Inferior parietal cortex (tissue), 1 donor: ENCODE measurements at regions not wholly inside any gene's neighbourhood (a gene's known extent, or its start where the extent isn't known, plus 50 kb on each side); places are given as distances from the start of the nearest gene placed in this dataset.
A peak's percentile ranks its signal among the peaks of the same experiment; 100 is the strongest.
"Not testable (repeated sequence)": the region's sequence is repeated elsewhere in the genome, so short reads cannot be mapped to it uniquely, and the experiment has no call there.

ENCODE experiments used
- DNase-seq: peaks from one replicate; pipeline ENCODE4 v3.0.0-alpha.2; 2016; ENCODE audit errors: extremely low spot score

GRCh38 chr4:15162465-15163283, 160.4 kb downstream of the CPEB2 start:
- no peak for DNase-seq

GRCh38 chr4:15163284-15163645, 161.0 kb downstream of the CPEB2 start:
- no peak for DNase-seq

DNA sequence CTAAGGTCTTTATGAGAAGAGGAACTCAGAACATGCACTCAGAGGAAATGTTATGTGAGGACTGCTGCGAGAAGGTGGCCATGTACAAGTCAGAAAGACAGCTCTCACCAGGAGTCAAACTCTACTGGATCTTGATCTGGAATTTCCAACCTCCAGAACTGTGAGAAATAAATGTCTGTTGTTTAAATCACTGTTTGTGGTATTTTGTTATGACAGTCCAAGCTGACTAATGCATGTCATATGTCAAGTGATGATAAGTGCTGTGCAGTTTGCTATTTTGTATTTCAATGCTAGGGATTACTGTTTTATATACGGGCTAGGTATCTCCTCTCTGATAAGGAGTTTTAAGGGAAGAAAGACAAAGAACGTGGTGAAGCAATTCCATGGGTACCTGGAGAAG, 162.3 kb downstream of the CPEB2 start:
- DNase-seq = no peak

DNA sequence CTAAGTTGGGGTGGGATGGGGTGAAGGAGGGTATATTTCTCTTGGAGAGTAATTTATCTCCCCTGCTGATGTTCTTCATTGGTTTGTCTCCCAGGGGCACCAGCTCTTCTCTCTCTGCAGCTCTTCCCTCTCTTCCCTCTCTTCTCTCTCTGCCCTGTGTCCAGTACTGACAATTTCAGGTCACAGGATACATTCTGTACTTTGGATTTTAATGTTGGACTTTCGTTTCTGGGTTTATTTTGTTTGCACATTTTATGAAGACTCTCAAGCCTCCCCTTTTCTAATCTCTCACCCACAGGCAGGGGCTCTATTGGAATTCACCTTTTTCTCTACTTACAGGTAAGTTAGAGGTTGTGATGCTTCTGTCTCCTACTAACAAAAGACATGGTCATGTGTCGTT, 165.5 kb downstream of the CPEB2 start:
- no peak for DNase-seq

GRCh38 chr4:15168759-15169158, 166.5 kb downstream of the CPEB2 start:
- no peak for DNase-seq

DNA sequence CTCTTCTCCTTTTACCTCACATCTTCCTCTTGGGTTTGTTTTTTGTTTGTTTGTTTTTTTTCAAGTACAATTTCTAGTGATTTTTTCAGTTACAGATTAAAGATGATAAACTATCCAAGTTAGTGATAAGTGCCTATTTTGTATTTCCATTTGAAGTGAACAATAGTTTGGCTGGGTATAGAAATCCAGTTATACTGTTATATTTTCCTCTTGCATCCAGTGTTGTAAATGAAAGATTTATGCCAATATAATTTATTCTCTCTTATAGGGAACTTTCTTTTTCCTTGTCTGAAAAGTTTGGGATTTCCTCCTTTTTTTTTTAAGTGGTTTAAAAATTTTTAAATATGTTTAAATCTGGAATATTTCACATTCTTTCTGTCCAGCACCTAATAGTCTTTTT, 169.4 kb downstream of the CPEB2 start:
- no peak for DNase-seq

GRCh38 chr4:15173251-15173650, 171.0 kb downstream of the CPEB2 start:
- no peak for DNase-seq

- DNase-seq = not testable (repeated sequence)
These were observed 171.9 kb downstream of the CPEB2 start for GRCh38 chr4:15174168-15174567.

DNA sequence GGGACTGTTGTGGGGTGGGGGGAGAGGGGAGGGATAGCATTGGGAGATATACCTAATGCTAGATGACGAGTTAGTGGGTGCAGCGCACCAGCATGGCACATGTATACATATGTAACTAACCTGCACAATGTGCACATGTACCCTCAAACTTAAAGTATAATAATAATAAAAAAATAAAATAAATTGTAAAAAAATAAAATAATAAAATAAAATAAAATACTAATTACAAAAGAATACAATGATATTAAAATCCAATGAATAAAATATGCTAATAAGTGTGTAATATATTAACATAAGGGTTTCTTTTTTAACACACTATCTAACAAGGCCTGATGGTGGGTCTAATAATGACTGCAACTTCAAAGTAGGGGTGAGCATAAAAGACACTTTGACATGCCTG, 177.6 kb downstream of the CPEB2 start:
- DNase-seq = not testable (repeated sequence)

- no peak for DNase-seq
These were observed 180.4 kb downstream of the CPEB2 start for GRCh38 chr4:15182600-15183220.

- no peak for DNase-seq
These were observed 183.9 kb downstream of the CPEB2 start for GRCh38 chr4:15186149-15186548.

GRCh38 chr4:15186806-15187205, 184.5 kb downstream of the CPEB2 start:
- no peak for DNase-seq

DNA sequence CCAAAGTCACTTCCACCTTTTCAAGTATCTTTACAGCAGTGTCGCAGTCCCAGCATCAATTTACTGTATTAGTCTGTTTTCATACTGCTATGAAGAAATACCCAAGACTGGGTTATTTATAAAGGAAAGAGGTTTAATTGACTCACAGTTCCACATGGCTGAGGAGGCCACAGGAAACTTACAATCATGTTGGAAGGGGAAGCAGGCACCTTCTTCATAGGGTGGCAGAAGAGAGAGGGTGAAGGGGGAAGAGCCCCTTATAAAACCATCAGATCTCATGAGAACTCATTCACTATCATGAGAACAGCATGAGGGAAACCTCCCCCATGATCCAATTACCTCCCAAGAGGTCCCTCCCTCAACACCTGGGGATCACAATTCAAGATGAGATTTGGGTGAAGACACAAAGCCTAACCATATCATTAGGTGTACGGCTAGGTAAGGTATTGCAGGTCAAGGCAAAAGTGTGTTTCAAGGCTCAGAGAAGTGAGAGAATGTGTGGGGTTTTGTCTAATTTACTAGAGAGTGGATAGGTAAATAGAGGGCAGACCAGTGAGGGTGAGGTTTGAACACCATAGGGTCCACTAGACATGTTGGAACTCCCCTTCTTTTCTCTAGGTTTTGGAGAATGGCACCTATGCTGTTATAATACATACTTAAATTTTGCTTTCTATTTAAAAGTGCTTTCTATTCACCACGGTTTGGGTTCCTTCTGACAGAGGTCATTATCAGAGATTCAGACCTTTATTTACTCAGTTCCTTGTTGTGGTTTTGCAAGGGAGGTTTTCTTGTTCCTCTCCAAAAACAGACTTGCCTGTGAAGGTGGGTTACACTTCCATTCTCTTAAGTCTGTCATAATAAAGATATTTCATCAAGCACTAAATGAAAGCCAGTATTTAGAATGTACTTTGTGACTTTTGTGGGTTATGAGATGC, 186.6 kb downstream of the CPEB2 start:
- DNase-seq = no peak

GRCh38 chr4:15194520-15194919, 192.2 kb downstream of the CPEB2 start:
- DNase-seq = no peak

- peak; percentile 36 for DNase-seq
These were observed 194.7 kb downstream of the CPEB2 start for GRCh38 chr4:15197005-15197404.

GRCh38 chr4:15198070-15198727, 195.9 kb downstream of the CPEB2 start:
- DNase-seq = no peak

DNA sequence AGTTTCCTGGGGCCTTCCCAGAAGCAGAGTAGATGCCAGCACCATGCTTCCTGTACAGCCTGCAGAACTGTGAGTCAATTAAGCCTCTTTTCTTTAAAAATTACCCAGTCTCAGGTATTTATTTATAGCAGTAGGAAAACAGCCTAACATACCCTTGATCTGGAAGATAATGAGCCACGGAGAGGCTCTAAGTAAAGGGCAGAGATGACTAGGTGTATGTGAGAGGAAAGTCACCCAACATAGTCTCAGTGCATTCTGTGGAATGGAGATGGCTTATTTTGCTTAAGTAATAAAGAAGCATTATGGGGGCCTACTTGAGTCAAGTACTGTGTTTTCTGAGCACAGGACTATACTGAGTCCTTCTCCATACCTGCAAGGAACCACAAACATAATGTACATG, 199.5 kb downstream of the CPEB2 start:
- no peak for DNase-seq

GRCh38 chr4:15202481-15202880, 200.2 kb downstream of the CPEB2 start:
- DNase-seq = no peak

GRCh38 chr4:15206526-15206925, 204.2 kb downstream of the CPEB2 start:
- DNase-seq = not testable (repeated sequence)

DNA sequence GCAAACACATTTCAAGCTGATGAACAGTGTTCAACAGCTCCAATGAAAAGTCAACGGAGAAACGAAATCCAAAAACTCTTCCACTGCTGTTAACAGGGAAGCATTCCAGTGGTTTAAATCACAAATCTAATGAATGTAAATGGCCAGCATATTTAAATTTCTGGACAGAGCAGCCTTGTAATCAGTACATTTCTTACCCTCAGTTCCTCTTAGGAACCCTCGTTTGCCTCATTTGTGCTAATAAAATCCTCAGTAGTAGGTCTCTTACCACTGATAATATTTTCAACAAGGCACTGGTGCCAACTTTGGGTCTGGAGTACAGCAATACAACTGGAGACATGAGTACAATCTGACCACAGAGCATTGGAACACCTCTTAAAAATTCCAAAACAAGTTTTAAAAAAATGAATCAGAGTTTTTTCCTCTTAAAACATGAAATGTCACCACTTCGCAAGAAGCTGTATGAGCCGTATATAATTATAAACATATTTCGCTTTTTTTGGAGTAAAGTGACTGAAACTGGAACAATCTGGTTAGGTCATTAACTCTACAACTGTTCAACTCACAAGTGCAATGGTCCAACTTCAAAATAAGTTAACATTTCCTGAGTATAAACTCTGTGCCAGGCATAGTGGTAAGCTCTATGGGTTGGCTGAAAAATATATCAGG, 211.2 kb downstream of the CPEB2 start:
- no peak for DNase-seq

DNA sequence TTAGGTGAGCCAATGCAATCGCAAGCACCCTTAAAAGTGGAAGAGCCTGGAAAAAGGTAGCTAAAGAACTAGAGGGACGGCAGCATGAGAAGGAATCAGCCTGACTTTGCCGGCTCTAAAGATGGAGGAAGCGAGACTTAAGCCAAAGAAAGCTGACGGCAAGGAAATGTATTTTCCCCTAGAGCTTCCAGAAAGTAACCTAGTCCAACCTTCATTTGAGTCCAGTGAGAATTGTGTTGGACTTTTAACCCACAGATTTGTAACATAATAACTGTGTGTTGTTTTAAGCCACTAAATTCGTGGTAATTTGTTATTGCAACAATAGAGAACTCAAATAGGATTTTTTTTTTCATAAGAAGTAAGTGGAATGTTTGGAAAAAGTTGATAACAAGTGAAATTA, 212.7 kb upstream of the C1QTNF7 start:
- DNase-seq = no peak
